GM21390 (cell line): ENCODE measurements at regions not wholly inside any gene's neighbourhood (a gene's known extent, or its start where the extent isn't known, plus 50 kb on each side); places are given as distances from the start of the nearest gene placed in this dataset.
"Not testable (repeated sequence)": the region's sequence is repeated elsewhere in the genome, so short reads cannot be mapped to it uniquely, and the experiment has no call there.

Experiments used
- ATAC-seq: cut with Tn5 transposase; IDR thresholded peaks from one replicate; pipeline ENCODE4 v1.9.1; 2021; ENCODE audit not compliant: unreplicated experiment

DNA sequence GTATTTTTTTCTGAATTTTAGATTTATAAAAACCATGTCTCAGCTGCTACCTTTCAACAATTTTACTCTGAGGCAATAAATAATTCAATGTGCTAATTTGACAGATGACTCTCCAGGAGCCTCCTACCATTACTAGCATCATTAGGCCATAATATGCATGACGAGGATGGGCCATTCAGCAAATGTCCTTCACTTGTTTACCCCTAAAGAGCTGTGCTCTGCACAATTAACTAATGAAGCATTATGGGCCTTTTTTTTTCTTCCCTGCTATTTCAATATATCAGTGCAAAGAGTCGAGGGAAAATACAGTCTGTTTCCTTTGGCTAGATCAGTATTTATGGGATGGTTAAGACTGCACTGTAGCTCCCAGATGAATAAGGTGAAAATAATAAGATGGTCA lies 627.2 kb downstream of the ISL1 start:
- no peak for ATAC-seq

DNA sequence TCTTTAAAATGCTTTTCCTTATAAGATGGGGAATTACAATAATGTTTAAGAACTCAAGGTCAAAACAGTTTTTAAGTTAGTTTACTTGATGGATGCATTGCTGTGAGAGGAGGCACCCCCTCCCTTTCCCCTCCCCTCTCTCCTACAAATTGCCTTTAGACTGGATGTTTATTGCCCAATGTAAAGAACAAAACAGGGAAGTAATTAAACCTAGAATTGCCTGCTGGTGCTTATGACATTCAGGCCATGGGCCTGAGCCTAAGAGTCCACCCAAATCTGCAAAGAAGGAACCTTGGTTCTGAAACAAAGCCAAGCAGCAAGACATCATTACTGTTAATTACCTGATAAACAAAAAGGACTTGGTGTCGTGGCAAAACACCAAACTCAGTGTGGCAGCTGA lies 630.3 kb downstream of the ISL1 start:
- no peak for ATAC-seq

- no peak for ATAC-seq
Observed at GRCh38 chr5:52015760-52016159, 632.5 kb downstream of the ISL1 start.

GRCh38 chr5:52017567-52017966 lies 634.3 kb downstream of the ISL1 start:
- ATAC-seq = no peak

DNA sequence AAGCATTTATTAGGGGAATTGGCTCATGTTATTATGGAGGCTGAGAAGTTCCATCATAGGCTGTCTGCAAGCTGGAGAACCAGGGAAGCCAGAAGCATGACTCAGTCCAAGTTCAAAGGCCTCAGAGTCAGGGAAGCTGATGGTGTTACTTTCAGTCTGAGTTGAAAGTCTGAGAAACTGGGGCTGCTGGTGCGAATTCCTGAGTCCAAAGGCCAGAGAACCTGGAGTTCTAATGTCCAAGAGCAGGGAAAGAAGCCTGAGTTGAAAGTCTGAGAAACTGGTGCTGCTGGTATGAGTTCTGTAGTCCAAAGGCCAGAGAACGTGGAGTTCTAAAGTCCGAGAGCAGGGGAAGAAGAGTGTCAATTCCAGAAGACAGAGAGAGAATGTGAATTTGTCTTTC lies 641.1 kb downstream of the ISL1 start:
- ATAC-seq = no peak

GRCh38 chr5:52029836-52030235 lies 646.6 kb downstream of the ISL1 start:
- ATAC-seq = not testable (repeated sequence)

DNA sequence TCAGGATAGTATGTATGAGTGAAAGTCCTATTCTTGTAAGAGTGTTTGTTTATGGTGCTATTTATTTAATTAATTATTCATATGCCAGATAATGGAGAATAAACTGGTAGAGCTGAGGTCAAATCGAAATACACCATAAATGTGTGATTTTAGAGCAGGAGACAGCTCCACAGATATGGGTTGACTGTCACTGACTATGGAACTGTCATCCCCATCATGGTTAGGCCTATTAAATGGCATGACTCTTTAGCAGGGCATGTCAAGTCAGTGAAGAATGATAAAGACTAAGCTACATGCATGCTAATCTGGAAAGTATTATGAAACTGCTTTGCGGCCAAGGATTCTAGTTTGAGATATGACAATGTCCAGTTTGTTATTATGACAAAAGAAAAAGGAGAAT lies 658.6 kb downstream of the ISL1 start:
- no peak for ATAC-seq

- no peak for ATAC-seq
Observed at GRCh38 chr5:52043137-52043536, 659.9 kb downstream of the ISL1 start.

- ATAC-seq = no peak
Observed at GRCh38 chr5:52043543-52043942, 660.3 kb downstream of the ISL1 start.

GRCh38 chr5:52051759-52052158 lies 668.5 kb downstream of the ISL1 start:
- ATAC-seq = no peak

- no peak for ATAC-seq
Observed at GRCh38 chr5:52063186-52063585, 679.9 kb downstream of the ISL1 start.

- peak; percentile 84 for ATAC-seq
Observed at GRCh38 chr5:52065182-52065581, 681.9 kb downstream of the ISL1 start.

GRCh38 chr5:52069997-52070396 lies 686.7 kb downstream of the ISL1 start:
- no peak for ATAC-seq

DNA sequence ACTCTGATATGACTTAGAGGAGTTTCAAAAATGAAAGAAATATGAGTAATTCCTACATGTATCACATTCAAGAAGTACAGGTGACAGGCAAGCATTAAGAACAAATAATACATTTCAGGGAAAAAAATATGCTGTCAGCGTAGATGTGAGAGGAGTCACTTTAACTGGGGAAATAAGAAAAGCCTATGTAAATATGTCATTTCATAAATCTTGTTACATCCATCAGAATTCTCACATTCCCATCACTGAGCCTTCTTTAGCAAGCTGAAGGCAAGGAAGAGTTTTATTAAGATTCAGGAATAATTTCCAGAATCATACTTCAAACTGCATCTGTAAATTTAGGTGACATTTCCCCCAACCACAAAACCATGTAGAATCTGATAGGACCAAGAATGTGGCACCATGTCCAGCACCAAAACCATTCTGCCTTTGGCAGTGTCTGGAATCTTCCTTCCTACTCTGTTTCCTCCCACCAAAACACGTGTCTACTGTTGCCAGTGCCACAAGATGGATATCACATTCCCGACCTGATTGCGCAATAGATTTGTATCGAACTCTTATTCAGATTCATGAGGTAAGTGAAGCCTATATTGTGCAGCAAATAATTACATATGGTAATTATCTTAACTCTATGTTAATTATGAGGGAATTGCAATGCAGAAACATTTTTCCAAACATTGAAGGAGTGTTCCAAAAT lies 690.9 kb downstream of the ISL1 start:
- ATAC-seq = no peak

GRCh38 chr5:52077941-52078815 lies 694.9 kb downstream of the ISL1 start:
- no peak for ATAC-seq

GRCh38 chr5:52102311-52102710 lies 685.4 kb upstream of the ITGA1 start:
- not testable (repeated sequence) for ATAC-seq

DNA sequence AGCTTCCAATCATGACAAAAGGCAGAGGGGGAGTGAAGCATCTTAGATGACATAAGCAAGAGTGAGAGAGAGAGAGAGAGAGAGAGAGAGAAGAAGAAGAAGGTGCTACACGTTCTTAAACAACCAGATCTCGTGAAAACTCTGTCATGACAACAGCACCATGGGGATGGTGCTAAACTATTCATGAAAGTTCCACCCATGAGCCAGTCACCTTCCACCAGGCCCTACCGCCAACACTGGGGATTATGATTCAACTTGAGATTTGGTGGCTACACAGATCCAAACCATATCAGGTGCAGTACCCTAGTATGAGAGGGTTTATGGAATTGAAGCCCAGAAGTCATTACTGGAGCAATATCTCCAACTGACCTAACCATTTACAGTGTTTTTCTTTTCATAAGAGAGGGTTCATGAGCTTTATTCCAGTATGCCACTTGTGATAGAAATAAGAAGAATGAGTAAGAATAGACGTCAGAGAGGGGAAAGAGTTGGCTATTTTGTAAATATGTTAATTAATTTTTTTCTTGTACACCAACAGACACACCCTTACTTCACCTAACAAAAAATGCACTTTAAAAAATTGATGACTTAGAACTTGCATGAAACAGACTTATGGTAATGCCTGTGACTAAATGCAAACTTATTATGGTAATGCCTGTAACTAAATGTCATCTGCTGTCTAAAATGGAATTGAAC lies 680.4 kb upstream of the ITGA1 start:
- ATAC-seq = no peak

DNA sequence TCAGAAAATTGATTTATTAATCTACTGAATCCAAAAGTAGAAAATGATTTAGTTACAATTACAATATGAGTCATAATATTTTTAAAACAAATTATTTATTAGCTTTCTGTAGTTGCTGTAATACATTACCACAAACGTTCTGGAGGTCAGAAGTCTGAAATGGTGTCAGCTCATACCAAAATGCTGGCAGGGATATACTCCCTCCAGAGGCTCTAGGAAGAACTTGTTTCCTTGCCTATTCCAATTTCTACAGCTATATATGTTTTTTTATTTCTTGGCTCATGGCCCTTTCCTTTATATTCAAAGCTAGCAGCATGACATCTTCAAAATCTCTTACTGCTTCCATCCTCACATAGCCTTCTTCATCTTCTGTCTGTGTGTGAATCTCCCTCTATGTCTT lies 667.9 kb upstream of the ITGA1 start:
- ATAC-seq = no peak

DNA sequence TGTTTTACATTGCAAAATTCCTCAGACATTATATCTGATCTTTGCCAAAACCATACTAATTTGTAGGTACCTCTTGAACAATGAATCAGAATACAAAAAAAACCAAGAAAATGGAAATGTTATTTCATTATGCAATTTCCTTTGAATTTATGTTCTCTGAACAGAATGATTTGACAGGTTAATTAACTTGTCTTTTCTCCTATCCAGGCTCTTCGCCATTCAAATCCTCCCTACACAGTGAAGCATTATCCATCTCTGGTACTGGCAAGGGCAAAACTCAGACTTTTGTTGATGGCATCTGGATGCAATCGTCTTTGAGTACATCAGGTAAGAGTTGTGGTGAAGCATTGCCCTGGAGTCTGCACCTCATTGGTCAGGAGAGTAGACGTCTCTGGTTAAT lies 655.7 kb upstream of the ITGA1 start:
- no peak for ATAC-seq

GRCh38 chr5:52134013-52134650 lies 653.6 kb upstream of the ITGA1 start:
- no peak for ATAC-seq

GRCh38 chr5:52139888-52140615 lies 647.7 kb upstream of the ITGA1 start:
- ATAC-seq = no peak
